HCT116 (cell line): ENCODE measurements at regions not wholly inside any gene's neighbourhood (a gene's known extent, or its start where the extent isn't known, plus 50 kb on each side); places are given as distances from the start of the nearest gene placed in this dataset.

ENCODE experiments used
- ATAC-seq: fragments of 200-7000 bp; cut with Tn5 transposase; 2 replicates; pipeline ENCODE4 v1.9.1; 2020; ENCODE audit warnings: mild to moderate bottlenecking, moderate library complexity
- BruUV-seq: library from RNA; stranded (reverse); fragments of 400-500 nt; replicated peaks from 2 replicates; lab custom pipeline; 2021; lab: Mats Ljungman, UMichigan
- CTCF ChIA-PET: fragments of 300-600 bp; sonication (Branson Sonifier 250); formaldehyde crosslinking; loops from one replicate; lab custom pipeline; 2021; ENCODE audit warnings: antibody characterized with exemption; lab: Charles Lee
- POLR2A ChIA-PET: fragments of 300-600, 350-600 bp; sonication (Branson Sonifier 250); formaldehyde crosslinking; loops from one replicate; lab custom pipeline; 2021; ENCODE audit warnings: antibody characterized with exemption; lab: Charles Lee
- RAD21 ChIA-PET, 2 experiments: fragments of 300-600 bp; sonication (Branson Sonifier 250); formaldehyde crosslinking; loops; one replicate each; lab custom pipeline; 2023; ENCODE audit warnings: low total read pairs in 2 of 2; ENCODE audit not compliant: uncharacterized antibody in 2 of 2, unreplicated experiment in 2 of 2, low non-redundant PET in 1 of 2; lab: Charles Lee
- DNase-seq: peaks from one replicate; pipeline ENCODE4 v3.0.0-alpha.2; 2010; ENCODE audit warnings: low read depth, low spot score
- H2AFZ ChIP-seq: fragments of 200-600 bp; shearing (Covaris generic), sonication (generic); 2 replicates; pipeline ENCODE4 v1.6.1; 2017; ENCODE audit warnings: low read depth, mixed run types, mixed read lengths, antibody characterized with exemption, low read length; ENCODE audit not compliant: poor library complexity, severe bottlenecking
- H3K27ac ChIP-seq: 2 replicates; pipeline ENCODE4 v1.5.1; 2012; ENCODE audit warnings: low read depth, low read length
- H3K27me3 ChIP-seq: fragments of 200-600 bp; sonication (generic); 2 replicates; pipeline ENCODE4 v1.6.1; 2016; ENCODE audit warnings: mixed run types, low read length, mixed read lengths; ENCODE audit not compliant: insufficient read depth
- H3K36me3 ChIP-seq, 2 experiments: fragments of 200-500 bp in 1 of 2; fragments of 200-600 bp in 1 of 2; sonication (Bioruptor generic) in 1 of 2; sonication (generic) in 1 of 2; 2 replicates each; pipeline versions ENCODE4 v1.5.1 to v1.6.1; 2014 to 2016; ENCODE audit warnings: low read length in 2 of 2, inconsistent platforms in 1 of 2, mixed read lengths in 1 of 2, mixed run types in 1 of 2; ENCODE audit not compliant: insufficient read depth in 2 of 2, control insufficient read depth in 1 of 2
- H3K4me1 ChIP-seq, 2 experiments: fragments of 200-600 bp in 1 of 2; sonication (generic) in 1 of 2; 2 replicates each; pipeline versions ENCODE4 v1.5.1 to v1.6.1; 2012 to 2017; ENCODE audit warnings: low read length in 2 of 2, inconsistent platforms in 1 of 2, mild to moderate bottlenecking in 1 of 2, mixed read lengths in 1 of 2, mixed run types in 1 of 2, moderate library complexity in 1 of 2; ENCODE audit not compliant: insufficient read depth in 2 of 2, control insufficient read depth in 1 of 2
- H3K4me2 ChIP-seq: fragments of 200-600 bp; sonication (generic); 2 replicates; pipeline ENCODE4 v1.6.1; 2017; ENCODE audit warnings: mixed run types, low read length, mixed read lengths
- H3K4me3 ChIP-seq, 2 experiments: fragments of 200-600 bp in 1 of 2; sonication (generic) in 1 of 2; replicated peaks in 1 of 2; 2 replicates each; pipeline ENCODE4 v1.5.1; 2011 to 2016; ENCODE audit warnings: low read length in 2 of 2, control low read depth in 1 of 2, low read depth in 1 of 2, mild to moderate bottlenecking in 1 of 2, mixed read lengths in 1 of 2, mixed run types in 1 of 2
- H3K79me2 ChIP-seq: fragments of 200-600 bp; sonication (generic); 2 replicates; pipeline ENCODE4 v1.6.1; 2017; ENCODE audit warnings: mild to moderate bottlenecking, mixed run types, low read length, moderate library complexity, mixed read lengths; ENCODE audit not compliant: insufficient read depth
- H3K9ac ChIP-seq: fragments of 200-600 bp; sonication (generic); 2 replicates; pipeline ENCODE4 v1.6.1; 2016; ENCODE audit warnings: low read length, mixed read lengths
- H3K9me2 ChIP-seq: fragments of 200-600 bp; sonication (generic), shearing (Covaris generic); 2 replicates; pipeline ENCODE4 v1.6.1; 2017; ENCODE audit warnings: mixed run types, mild to moderate bottlenecking, moderate library complexity; ENCODE audit not compliant: insufficient read depth
- H3K9me3 ChIP-seq, 2 experiments: fragments of 200-500 bp in 1 of 2; fragments of 200-600 bp in 1 of 2; sonication (Bioruptor generic) in 1 of 2; sonication (generic) in 1 of 2; 2 replicates each; pipeline ENCODE4 v1.6.1; 2014 to 2017; ENCODE audit warnings: low read length in 2 of 2, mixed read lengths in 2 of 2, inconsistent platforms in 1 of 2, low read depth in 1 of 2, mild to moderate bottlenecking in 1 of 2, mixed run types in 1 of 2, moderate library complexity in 1 of 2; ENCODE audit not compliant: control insufficient read depth in 1 of 2, insufficient read depth in 1 of 2
- H4K20me1 ChIP-seq: fragments of 200-600 bp; sonication (generic), shearing (Covaris generic); 2 replicates; pipeline ENCODE4 v1.6.1; 2017; ENCODE audit warnings: mixed run types, mild to moderate bottlenecking, moderate library complexity; ENCODE audit not compliant: insufficient read depth
- CBX3 ChIP-seq: IDR thresholded peaks from 2 replicates; pipeline ENCODE4 v1.6.1; 2012; ENCODE audit warnings: low read depth
- EZH2 ChIP-seq: fragments of 200-600 bp; sonication (generic); IDR thresholded peaks from 2 replicates; pipeline ENCODE4 v1.6.1; 2017; ENCODE audit warnings: antibody characterized with exemption, mixed run types
- POLR2AphosphoS5 ChIP-seq: IDR thresholded peaks from 2 replicates; pipeline ENCODE4 v1.6.1; 2011; ENCODE audit warnings: mild to moderate bottlenecking, low read depth, low read length, moderate library complexity
- SP1 ChIP-seq: IDR thresholded peaks from 2 replicates; pipeline ENCODE4 v1.6.1; 2012; ENCODE audit warnings: low read depth
- TCF7L2 ChIP-seq: IDR thresholded peaks from 2 replicates; pipeline ENCODE4 v1.7.0; 2011; ENCODE audit warnings: borderline replicate concordance, inconsistent platforms; ENCODE audit not compliant: insufficient read depth, insufficient read length; ENCODE audit errors: extremely low read depth
- intact Hi-C: fragments of 100-400 bp; cut with micrococcal nuclease; formaldehyde crosslinking; loops from 2 replicates; pipeline ENCODE4 v1.10.0; 2022

- H4K20me1 ChIP-seq, result no peaks in the 10 kb centered on the region
- DNase-seq (no peak), ATAC-seq (no peak)
- no peaks in the 10 kb centered on the region for H3K9me2 ChIP-seq
- CTCF ChIA-PET, result no interaction called here
- H3K9ac ChIP-seq, result no peak overlapping the region
- peaks cover 4 to 24% of the 10 kb centered on the region in 2 experiments; a peak in 3 of 4 replicates for H3K9me3 ChIP-seq
- BruUV-seq, result no TSS peak
- no peaks in the 10 kb centered on the region for H3K79me2 ChIP-seq
- H3K4me1 ChIP-seq, result no peaks in the 10 kb centered on the region
- no peak overlapping the region for H3K27ac ChIP-seq
- no peak overlapping the region for H3K4me2 ChIP-seq
- intact Hi-C loops, result no loop called here
- H3K36me3 ChIP-seq, result no peaks in the 10 kb centered on the region
- no peaks in the 10 kb centered on the region for H3K27me3 ChIP-seq
- TF ChIP-seq POLR2AphosphoS5, result no peak
- TF ChIP-seq EZH2, result no peak
- TF ChIP-seq SP1, result no peak
- no peak for TF ChIP-seq CBX3
- POLR2A ChIA-PET, result no interaction called here
- RAD21 ChIA-PET, result no interaction called here
- no peak overlapping the region for H3K4me3 ChIP-seq
- no peak overlapping the region for H2AFZ ChIP-seq
Observed at GRCh38 chr5:18091758-18092157, 457.5 kb downstream of the TAF11L14 start.

DNA sequence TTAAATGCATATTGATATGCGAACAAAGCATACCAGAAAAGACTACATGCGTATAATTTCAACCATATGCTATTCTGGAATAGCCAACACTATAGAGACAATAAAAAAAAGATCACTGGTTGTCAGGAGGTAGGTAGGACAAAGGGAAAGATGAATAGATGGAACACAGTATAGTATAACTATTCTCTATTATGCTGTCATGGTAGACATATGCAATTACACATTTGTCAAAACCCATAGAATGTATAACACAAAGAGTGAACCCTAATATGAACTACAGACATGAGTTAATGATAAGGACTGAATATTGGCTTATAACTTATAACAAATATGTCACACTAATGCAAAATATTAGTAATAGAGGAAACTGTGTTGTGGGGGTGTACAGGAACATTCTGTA, 460.8 kb downstream of the TAF11L14 start:
- no peak for TF ChIP-seq TCF7L2
- no peak for TF ChIP-seq SP1
- no peak for TF ChIP-seq EZH2
- H3K4me1 ChIP-seq, result no peaks in the 10 kb centered on the region
- DNase-seq (no peak), ATAC-seq (no peak)
- intact Hi-C loops, result no loop called here
- CTCF ChIA-PET, result no interaction called here
- no peaks in the 10 kb centered on the region for H3K9me2 ChIP-seq
- no peaks in the 10 kb centered on the region for H3K79me2 ChIP-seq
- no TSS peak for BruUV-seq
- no peak overlapping the region for H3K4me3 ChIP-seq
- H3K9me3 ChIP-seq, result peaks cover 0 to 24% of the 10 kb centered on the region in 2 experiments; a peak in 3 of 4 replicates
- H3K36me3 ChIP-seq, result no peaks in the 10 kb centered on the region
- no peak overlapping the region for H2AFZ ChIP-seq
- no peak overlapping the region for H3K27ac ChIP-seq
- H3K27me3 ChIP-seq, result no peaks in the 10 kb centered on the region
- RAD21 ChIA-PET, result no interaction called here
- no peak overlapping the region for H3K4me2 ChIP-seq
- no peak overlapping the region for H3K9ac ChIP-seq
- H4K20me1 ChIP-seq, result no peaks in the 10 kb centered on the region
- POLR2A ChIA-PET, result no interaction called here
